ENCODE measurements at regions not wholly inside any gene's neighbourhood (a gene's known extent, or its start where the extent isn't known, plus 50 kb on each side); places are given as distances from the start of the nearest gene placed in this dataset.

GRCh38 chr1:221164029-221164428, 284.8 kb downstream of the HLX start:
- ChIA-PET CTCF (no interaction called here), POLR2A (no interaction called here)
- no peak for DNase-seq (ENCODE audit: extremely low spot score)
- no peak for TF ChIP-seq LEF1 (IDR thresholded peaks at IDR 0.05; ENCODE audit: borderline replicate concordance)
- TF ChIP-seq SP1 (IDR thresholded peaks at IDR 0.05) = no peak
- TF ChIP-seq ARNT (IDR thresholded peaks at IDR 0.05) = no peak
- TF ChIP-seq L3MBTL2 (conservative IDR thresholded peaks at IDR 0.05) = no peak
- TF ChIP-seq TARDBP (IDR thresholded peaks at IDR 0.05) = no peak
- TF ChIP-seq NFRKB (IDR thresholded peaks at IDR 0.05) = no peak
- TF ChIP-seq HDGF (IDR thresholded peaks at IDR 0.05; ENCODE audit: borderline replicate concordance) = no peak
- no peak for TF ChIP-seq ZNF384 (IDR thresholded peaks at IDR 0.05)
- no peak for TF ChIP-seq CTBP1 (IDR thresholded peaks at IDR 0.05; ENCODE audit: borderline replicate concordance)
- TF ChIP-seq FOXM1 (IDR thresholded peaks at IDR 0.05; ENCODE audit: borderline replicate concordance) = no peak
- TF ChIP-seq ELF4 (IDR thresholded peaks at IDR 0.05) = no peak
- TF ChIP-seq FOXA1 (IDR thresholded peaks at IDR 0.05) = no peak
- TF ChIP-seq FOXK2 (IDR thresholded peaks at IDR 0.05) = no peak
- TF ChIP-seq BHLHE40 (IDR thresholded peaks at IDR 0.05; ENCODE audit: borderline replicate concordance) = no peak
- TF ChIP-seq SUZ12 (IDR thresholded peaks at IDR 0.05) = no peak
- no peak for TF ChIP-seq PKNOX1 (IDR thresholded peaks at IDR 0.05)

GRCh38 chr1:221164951-221165838, 286.0 kb downstream of the HLX start:
- no peak for DNase-seq (ENCODE audit: extremely low spot score)
- POLR2A ChIA-PET = no interaction called here
- TF ChIP-seq BHLHE40 (IDR thresholded peaks at IDR 0.05; ENCODE audit: borderline replicate concordance) (no peak), CTBP1 (IDR thresholded peaks at IDR 0.05; ENCODE audit: borderline replicate concordance) (no peak), FOXA1 (IDR thresholded peaks at IDR 0.05) (no peak), ZNF384 (IDR thresholded peaks at IDR 0.05) (no peak), SP1 (IDR thresholded peaks at IDR 0.05) (no peak), FOXK2 (IDR thresholded peaks at IDR 0.05) (no peak), PKNOX1 (IDR thresholded peaks at IDR 0.05) (no peak), LEF1 (IDR thresholded peaks at IDR 0.05; ENCODE audit: borderline replicate concordance) (no peak), L3MBTL2 (conservative IDR thresholded peaks at IDR 0.05) (no peak), TARDBP (IDR thresholded peaks at IDR 0.05) (no peak), SUZ12 (IDR thresholded peaks at IDR 0.05) (no peak), FOXM1 (IDR thresholded peaks at IDR 0.05; ENCODE audit: borderline replicate concordance) (no peak), ARNT (IDR thresholded peaks at IDR 0.05) (no peak), NFRKB (IDR thresholded peaks at IDR 0.05) (no peak), ELF4 (IDR thresholded peaks at IDR 0.05) (no peak), HDGF (IDR thresholded peaks at IDR 0.05; ENCODE audit: borderline replicate concordance) (no peak)
- CTCF ChIA-PET = no interaction called here

- POLR2A ChIA-PET = no interaction called here
- DNase-seq (ENCODE audit: extremely low spot score) = no peak
- TF ChIP-seq PKNOX1 (IDR thresholded peaks at IDR 0.05) = no peak
- TF ChIP-seq SUZ12 (IDR thresholded peaks at IDR 0.05) = no peak
- no peak for TF ChIP-seq ARNT (IDR thresholded peaks at IDR 0.05)
- no peak for TF ChIP-seq FOXK2 (IDR thresholded peaks at IDR 0.05)
- no peak for TF ChIP-seq TARDBP (IDR thresholded peaks at IDR 0.05)
- no peak for TF ChIP-seq HDGF (IDR thresholded peaks at IDR 0.05; ENCODE audit: borderline replicate concordance)
- TF ChIP-seq ELF4 (IDR thresholded peaks at IDR 0.05) = no peak
- no peak for TF ChIP-seq LEF1 (IDR thresholded peaks at IDR 0.05; ENCODE audit: borderline replicate concordance)
- TF ChIP-seq BHLHE40 (IDR thresholded peaks at IDR 0.05; ENCODE audit: borderline replicate concordance) = no peak
- TF ChIP-seq CTBP1 (IDR thresholded peaks at IDR 0.05; ENCODE audit: borderline replicate concordance) = no peak
- no peak for TF ChIP-seq SP1 (IDR thresholded peaks at IDR 0.05)
- no peak for TF ChIP-seq NFRKB (IDR thresholded peaks at IDR 0.05)
- TF ChIP-seq L3MBTL2 (conservative IDR thresholded peaks at IDR 0.05) = no peak
- CTCF ChIA-PET = no interaction called here
These were observed 286.7 kb downstream of the HLX start for GRCh38 chr1:221165839-221166500.

- POLR2A ChIA-PET = no interaction called here
- DNase-seq (ENCODE audit: extremely low spot score) = no peak
- CTCF ChIA-PET = no interaction called here
- no peak for TF ChIP-seq ELF4 (IDR thresholded peaks at IDR 0.05)
- TF ChIP-seq FOXM1 (IDR thresholded peaks at IDR 0.05; ENCODE audit: borderline replicate concordance) = no peak
- no peak for TF ChIP-seq NFRKB (IDR thresholded peaks at IDR 0.05)
- TF ChIP-seq SP1 (IDR thresholded peaks at IDR 0.05) = no peak
- TF ChIP-seq FOXA1 (IDR thresholded peaks at IDR 0.05) = no peak
- no peak for TF ChIP-seq LEF1 (IDR thresholded peaks at IDR 0.05; ENCODE audit: borderline replicate concordance)
- TF ChIP-seq ARNT (IDR thresholded peaks at IDR 0.05) = no peak
- no peak for TF ChIP-seq ZNF384 (IDR thresholded peaks at IDR 0.05)
- TF ChIP-seq L3MBTL2 (conservative IDR thresholded peaks at IDR 0.05) = no peak
- no peak for TF ChIP-seq CTBP1 (IDR thresholded peaks at IDR 0.05; ENCODE audit: borderline replicate concordance)
- TF ChIP-seq HDGF (IDR thresholded peaks at IDR 0.05; ENCODE audit: borderline replicate concordance) = no peak
- no peak for TF ChIP-seq SUZ12 (IDR thresholded peaks at IDR 0.05)
- no peak for TF ChIP-seq BHLHE40 (IDR thresholded peaks at IDR 0.05; ENCODE audit: borderline replicate concordance)
- TF ChIP-seq PKNOX1 (IDR thresholded peaks at IDR 0.05) = no peak
- TF ChIP-seq TARDBP (IDR thresholded peaks at IDR 0.05) = no peak
- no peak for TF ChIP-seq FOXK2 (IDR thresholded peaks at IDR 0.05)
These were observed 287.5 kb downstream of the HLX start for GRCh38 chr1:221166559-221167318.

All from HEK293T (cell line).